MCF 10A (cell line): ENCODE measurements at regions not wholly inside any gene's neighbourhood (a gene's known extent, or its start where the extent isn't known, plus 50 kb on each side); places are given as distances from the start of the nearest gene placed in this dataset.
A peak's percentile ranks its signal among the peaks of the same experiment; 100 is the strongest.

Experiments
- BruUV-seq: library from RNA; stranded (reverse); fragments of 400-500 nt; replicated peaks from 2 replicates; lab custom pipeline; 2021; lab: Mats Ljungman, UMichigan
- CTCF ChIA-PET: fragments of 300-600 bp; sonication (Branson Sonifier 250); formaldehyde crosslinking; extraction: SDS; loops from one replicate; lab custom pipeline; 2021; ENCODE audit warnings: antibody characterized with exemption, inconsistent platforms; lab: Yijun Ruan, JAX
- POLR2A ChIA-PET: fragments of 300-600, 350-650 bp; sonication (Branson Sonifier 250); formaldehyde crosslinking; extraction: SDS; loops from one replicate; lab custom pipeline; 2020; ENCODE audit warnings: antibody characterized with exemption, inconsistent platforms; lab: Yijun Ruan, JAX
- DNase-seq: peaks from one replicate; pipeline ENCODE4 v3.0.0-alpha.2; 2018; ENCODE audit not compliant: unreplicated experiment
- H3K27ac Mint-ChIP-seq: one replicate; pipeline ENCODE4 v1.8.0; 2022; ENCODE audit warnings: mild to moderate bottlenecking, low read depth, mixed read lengths; ENCODE audit not compliant: unreplicated experiment
- H3K27me3 Mint-ChIP-seq: one replicate; pipeline ENCODE4 v1.8.0; 2022; ENCODE audit warnings: mixed read lengths; ENCODE audit not compliant: insufficient read depth, unreplicated experiment
- H3K36me3 Mint-ChIP-seq: one replicate; pipeline ENCODE4 v1.8.0; 2022; ENCODE audit warnings: mild to moderate bottlenecking, moderate library complexity, mixed read lengths; ENCODE audit not compliant: insufficient read depth, unreplicated experiment
- H3K4me1 Mint-ChIP-seq: one replicate; pipeline ENCODE4 v1.8.0; 2022; ENCODE audit warnings: mixed read lengths; ENCODE audit not compliant: insufficient read depth, unreplicated experiment
- H3K4me3 Mint-ChIP-seq: one replicate; pipeline ENCODE4 v1.8.0; 2022; ENCODE audit warnings: mild to moderate bottlenecking, moderate library complexity, mixed read lengths; ENCODE audit not compliant: unreplicated experiment
- H3K9me3 Mint-ChIP-seq: one replicate; pipeline ENCODE4 v1.8.0; 2022; ENCODE audit warnings: mixed read lengths; ENCODE audit not compliant: unreplicated experiment
- intact Hi-C: fragments of 100-400 bp; cut with micrococcal nuclease; formaldehyde crosslinking; loops from 2 replicates; pipeline ENCODE4 v1.14.1; 2022
- TF ChIP-seq, protein P1 (sequence below): fragments of 200-600 bp; IDR thresholded peaks from one replicate; pipeline ENCODE4 v1.8.0; 2022; ENCODE audit warnings: antibody characterized with exemption, mild to moderate bottlenecking; ENCODE audit not compliant: unreplicated experiment

DNA sequence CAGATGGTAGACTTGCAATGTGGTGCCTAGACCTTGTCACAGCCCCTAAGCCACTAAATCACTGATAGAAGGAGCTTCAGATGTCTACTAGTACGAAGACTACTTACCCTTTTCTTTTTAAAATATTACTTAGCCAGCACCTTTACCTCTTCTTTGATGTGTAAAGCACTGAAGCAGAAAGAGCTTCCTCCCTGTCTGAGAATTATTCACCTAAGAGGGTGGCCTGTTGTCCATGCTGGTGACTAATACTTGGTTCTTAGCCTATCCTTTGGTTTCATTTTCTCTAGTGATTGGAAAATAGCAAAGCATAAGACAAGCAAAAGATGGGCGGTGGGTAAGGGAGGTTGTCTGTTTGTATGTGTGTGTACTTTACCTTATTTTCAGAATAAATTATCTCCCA lies 794.6 kb downstream of the TFAP2A start:
- ChIA-PET CTCF (no interaction called here), POLR2A (interaction anchor here (1.4 kb wide), 1 partner anchor 26 kb away, joined by 3 read pairs; no protein-coding TSS in a partner anchor)
- no peaks in the 10 kb centered on the region for H3K36me3 Mint-ChIP-seq
- no peaks in the 10 kb centered on the region for H3K27me3 Mint-ChIP-seq
- peaks cover 11% of the 10 kb centered on the region for H3K4me1 Mint-ChIP-seq
- H3K4me3 Mint-ChIP-seq, result no peak overlapping the region
- peak; percentile 9 for DNase-seq
- no peaks in the 10 kb centered on the region for H3K9me3 Mint-ChIP-seq
- TF ChIP-seq, protein P1, sequence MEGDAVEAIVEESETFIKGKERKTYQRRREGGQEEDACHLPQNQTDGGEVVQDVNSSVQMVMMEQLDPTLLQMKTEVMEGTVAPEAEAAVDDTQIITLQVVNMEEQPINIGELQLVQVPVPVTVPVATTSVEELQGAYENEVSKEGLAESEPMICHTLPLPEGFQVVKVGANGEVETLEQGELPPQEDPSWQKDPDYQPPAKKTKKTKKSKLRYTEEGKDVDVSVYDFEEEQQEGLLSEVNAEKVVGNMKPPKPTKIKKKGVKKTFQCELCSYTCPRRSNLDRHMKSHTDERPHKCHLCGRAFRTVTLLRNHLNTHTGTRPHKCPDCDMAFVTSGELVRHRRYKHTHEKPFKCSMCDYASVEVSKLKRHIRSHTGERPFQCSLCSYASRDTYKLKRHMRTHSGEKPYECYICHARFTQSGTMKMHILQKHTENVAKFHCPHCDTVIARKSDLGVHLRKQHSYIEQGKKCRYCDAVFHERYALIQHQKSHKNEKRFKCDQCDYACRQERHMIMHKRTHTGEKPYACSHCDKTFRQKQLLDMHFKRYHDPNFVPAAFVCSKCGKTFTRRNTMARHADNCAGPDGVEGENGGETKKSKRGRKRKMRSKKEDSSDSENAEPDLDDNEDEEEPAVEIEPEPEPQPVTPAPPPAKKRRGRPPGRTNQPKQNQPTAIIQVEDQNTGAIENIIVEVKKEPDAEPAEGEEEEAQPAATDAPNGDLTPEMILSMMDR, result no peak
- intact Hi-C loops, result no loop called here
- BruUV-seq, result no TSS peak
- H3K27ac Mint-ChIP-seq, result no peak overlapping the region

GRCh38 chr6:9614778-9615177 lies 800.1 kb downstream of the TFAP2A start:
- intact Hi-C loops, result no loop called here
- BruUV-seq, result no TSS peak
- H3K27me3 Mint-ChIP-seq, result no peaks in the 10 kb centered on the region
- H3K36me3 Mint-ChIP-seq, result no peaks in the 10 kb centered on the region
- TF ChIP-seq, protein P1, result no peak
- ChIA-PET POLR2A (interaction anchor here (0.6 to 1.3 kb wide), 3 partner anchors 14 to 31 kb away, joined by 3 to 5 read pairs (median 3); no protein-coding TSS in a partner anchor), CTCF (interaction anchor here (0.6 to 0.7 kb wide), 2 partner anchors 542 to 1182 kb away, joined by 3 to 4 read pairs; no protein-coding TSS in a partner anchor)
- no peak overlapping the region for H3K27ac Mint-ChIP-seq
- H3K9me3 Mint-ChIP-seq, result no peaks in the 10 kb centered on the region
- no peak for DNase-seq
- H3K4me3 Mint-ChIP-seq, result no peak overlapping the region
- H3K4me1 Mint-ChIP-seq, result peaks cover 6% of the 10 kb centered on the region

DNA sequence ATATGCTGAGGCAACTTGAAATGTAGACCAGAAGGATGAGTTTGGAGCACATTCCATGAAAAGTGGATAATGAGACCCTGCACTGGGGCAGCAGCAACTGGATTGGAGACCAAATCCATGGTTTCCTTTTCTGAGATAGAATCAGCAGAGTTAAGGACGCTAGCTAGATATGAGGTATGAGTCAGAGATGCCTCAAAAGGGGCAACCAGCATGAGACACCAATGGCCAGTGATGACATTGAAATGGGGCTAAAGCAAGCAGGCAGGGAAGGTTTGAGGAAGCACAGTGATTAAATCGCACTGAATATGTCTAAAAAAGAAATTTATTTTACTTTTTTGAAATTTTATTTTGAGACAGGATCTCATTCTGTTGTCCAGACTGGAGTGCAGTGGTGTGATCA lies 802.4 kb downstream of the TFAP2A start:
- intact Hi-C loops, result no loop called here
- no peak for DNase-seq
- peaks cover 6% of the 10 kb centered on the region for H3K4me1 Mint-ChIP-seq
- no peak overlapping the region for H3K4me3 Mint-ChIP-seq
- CTCF ChIA-PET, result no interaction called here
- TF ChIP-seq, protein P1, result no peak
- no peaks in the 10 kb centered on the region for H3K27me3 Mint-ChIP-seq
- no TSS peak for BruUV-seq
- H3K27ac Mint-ChIP-seq, result peak overlapping the region; percentile 23
- POLR2A ChIA-PET, result no interaction called here
- H3K9me3 Mint-ChIP-seq, result no peaks in the 10 kb centered on the region
- H3K36me3 Mint-ChIP-seq, result no peaks in the 10 kb centered on the region

DNA sequence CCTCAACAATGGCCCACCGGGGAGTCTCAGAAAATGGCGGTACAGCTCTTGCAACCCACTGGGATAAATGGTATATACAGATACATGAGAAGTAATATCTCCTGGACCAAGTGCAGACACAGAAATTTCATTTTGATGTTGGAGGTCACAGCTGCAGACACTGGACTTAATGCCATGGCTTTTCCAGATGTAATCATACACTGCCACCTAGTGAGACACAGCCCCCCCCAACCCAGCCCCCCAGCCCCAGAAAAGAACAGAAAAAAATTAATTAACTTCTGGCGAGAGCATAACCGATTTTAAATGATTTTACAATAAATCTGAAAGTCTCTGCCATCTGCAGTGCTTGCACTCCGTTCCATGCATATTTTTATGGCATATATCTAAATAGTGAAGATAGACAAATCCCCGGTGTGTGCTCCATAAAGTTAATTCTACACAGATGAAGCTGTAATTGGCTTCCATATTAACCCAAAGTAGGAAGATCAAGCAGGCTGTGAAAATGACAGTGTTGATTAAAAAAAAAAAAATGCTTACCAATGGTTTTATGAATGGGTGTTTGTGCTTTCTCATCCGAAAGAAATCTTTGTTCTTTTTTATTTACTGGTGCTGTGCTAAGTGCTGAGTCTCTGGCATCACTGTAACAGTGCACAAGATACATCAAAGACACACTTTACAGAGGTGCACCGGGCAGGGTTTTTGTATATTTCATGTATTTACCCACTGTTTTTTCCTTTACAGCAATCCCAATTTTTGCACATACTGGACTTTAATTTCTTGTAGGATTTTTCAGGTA lies 804.1 kb downstream of the TFAP2A start:
- intact Hi-C loops, result loop anchor here (1.0 kb wide), 1 partner anchor 628 kb away; no protein-coding TSS in a partner anchor
- TF ChIP-seq, protein P1, result no peak
- no peaks in the 10 kb centered on the region for H3K9me3 Mint-ChIP-seq
- DNase-seq, result no peak
- H3K27ac Mint-ChIP-seq, result no peak overlapping the region
- no TSS peak for BruUV-seq
- H3K36me3 Mint-ChIP-seq, result no peaks in the 10 kb centered on the region
- H3K4me1 Mint-ChIP-seq, result peaks cover 6% of the 10 kb centered on the region
- H3K27me3 Mint-ChIP-seq, result no peaks in the 10 kb centered on the region
- CTCF ChIA-PET, result no interaction called here
- H3K4me3 Mint-ChIP-seq, result no peak overlapping the region
- POLR2A ChIA-PET, result interaction anchor here (0.7 kb wide), 1 partner anchor 26 kb away, joined by 3 read pairs; no protein-coding TSS in a partner anchor
